Kidney (tissue), 13 donors: ENCODE measurements at regions not wholly inside any gene's neighbourhood (a gene's known extent, or its start where the extent isn't known, plus 50 kb on each side); places are given as distances from the start of the nearest gene placed in this dataset.
A peak's percentile ranks its signal among the peaks of the same experiment; 100 is the strongest.

Experiments used
- DNase-seq, 5 donors: peaks; one replicate each; pipeline ENCODE4 v3.0.0-alpha.2; 2013 to 2020
- FAIRE-seq: peaks from 2 replicates; lab custom pipeline; 2012; peaks lifted over from hg19 to GRCh38; lab: Jason Lieb, UNC
- H3K27ac ChIP-seq, 2 donors: one replicate each; pipeline ENCODE4 v1.7.0; 2013; ENCODE audit warnings: low read depth in 2 of 2, low read length in 2 of 2, inconsistent platforms in 1 of 2
- H3K27me3 ChIP-seq: one replicate; pipeline ENCODE4 v1.7.1; 2013; ENCODE audit warnings: low read length, inconsistent platforms; ENCODE audit not compliant: control insufficient read depth, insufficient read depth
- H3K36me3 ChIP-seq, 3 donors: one replicate each; pipeline versions ENCODE4 v1.7.0 to v1.7.1; 2013; ENCODE audit warnings: low read length in 3 of 3, control low read depth in 1 of 3, inconsistent platforms in 1 of 3; ENCODE audit not compliant: insufficient read depth in 3 of 3, control insufficient read depth in 2 of 3
- H3K4me1 ChIP-seq, 3 donors: one replicate each; pipeline versions ENCODE4 v1.7.0 to v1.7.1; 2013; ENCODE audit warnings: low read length in 3 of 3, inconsistent platforms in 1 of 3, low read depth in 1 of 3; ENCODE audit not compliant: control insufficient read depth in 2 of 3, insufficient read depth in 2 of 3
- H3K4me3 ChIP-seq, 3 donors: one replicate each; pipeline versions ENCODE4 v1.7.0 to v1.8.1; 2013; ENCODE audit warnings: low read length in 3 of 3, control low read depth in 1 of 3, inconsistent platforms in 1 of 3
- H3K9ac ChIP-seq, 3 donors: one replicate each; pipeline versions ENCODE4 v1.7.0 to v1.7.1; 2013; ENCODE audit warnings: low read length in 3 of 3, control low read depth in 1 of 3, inconsistent platforms in 1 of 3
- H3K9me3 ChIP-seq, 3 donors: one replicate each; pipeline versions ENCODE4 v1.7.0 to v1.7.1; 2013; ENCODE audit warnings: low read length in 3 of 3, control low read depth in 1 of 3, inconsistent platforms in 1 of 3; ENCODE audit not compliant: control insufficient read depth in 2 of 3, insufficient read depth in 1 of 3
- CTCF ChIP-seq: IDR thresholded peaks from 3 replicates; pipeline ENCODE4 v1.5.1; 2012; ENCODE audit warnings: mild to moderate bottlenecking, moderate library complexity, borderline replicate concordance; ENCODE audit not compliant: insufficient read depth; ENCODE audit errors: extremely low read depth
- intact Hi-C: fragments of 100-400 bp; cut with DNase I; formaldehyde crosslinking; loops from one replicate; pipeline ENCODE4 v1.11.1; 2022
- donor health status: control.
- donor health status: control.
- donor health status: control.
- donor health status: control.
- donor health status: control.
- donor health status: DM: yes; HTN: yes; CAD: no.
- donor health status: Normal renal cell carcinoma (clear cell type).

- no peak for TF ChIP-seq CTCF
Measured at GRCh38 chr3:26247712-26248111, 374.9 kb upstream of the LRRC3B start.

DNA sequence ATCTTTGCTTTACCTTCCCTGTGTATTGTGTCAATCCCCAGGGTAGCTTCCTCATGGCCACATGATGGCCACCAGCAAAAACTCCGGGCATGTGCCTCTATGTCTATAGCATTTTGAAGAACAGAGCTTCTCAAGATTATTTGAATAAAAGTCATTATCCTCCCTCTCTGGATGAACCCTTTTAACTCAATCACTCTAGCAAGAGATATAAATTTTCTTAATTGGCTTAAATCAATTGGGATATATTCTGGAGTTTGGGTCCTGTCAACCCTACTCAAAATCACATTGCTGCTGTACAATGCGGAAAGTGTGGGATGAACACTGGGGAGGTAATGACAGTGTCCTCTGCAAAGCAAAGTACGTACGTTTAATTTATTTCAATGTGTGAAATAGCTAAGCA is 370.6 kb upstream of the LRRC3B start:
- Histone ChIP-seq H3K27me3 (no peaks in the 10 kb centered on the region), H3K36me3 (no peaks in the 10 kb centered on the region), H3K27ac (no peak overlapping the region), H3K4me1 (no peaks in the 10 kb centered on the region), H3K4me3 (no peak overlapping the region), H3K9me3 (no peaks in the 10 kb centered on the region), H3K9ac (no peak overlapping the region)
- TF ChIP-seq CTCF, result no peak
- no peak for DNase-seq
- intact Hi-C loops, result no loop called here
- no peak for FAIRE-seq

More at GRCh38 chr3:26247712-26248111, 374.9 kb upstream of the LRRC3B start:
- Histone ChIP-seq H3K36me3 (no peaks in the 10 kb centered on the region), H3K4me3 (no peak overlapping the region), H3K27ac (no peak overlapping the region), H3K9me3 (no peaks in the 10 kb centered on the region), H3K9ac (no peak overlapping the region), H3K27me3 (no peaks in the 10 kb centered on the region), H3K4me1 (no peaks in the 10 kb centered on the region)
- intact Hi-C loops, result no loop called here
- no peak for FAIRE-seq
- peak in 1 of 5 donors; percentile 15 for DNase-seq

DNA sequence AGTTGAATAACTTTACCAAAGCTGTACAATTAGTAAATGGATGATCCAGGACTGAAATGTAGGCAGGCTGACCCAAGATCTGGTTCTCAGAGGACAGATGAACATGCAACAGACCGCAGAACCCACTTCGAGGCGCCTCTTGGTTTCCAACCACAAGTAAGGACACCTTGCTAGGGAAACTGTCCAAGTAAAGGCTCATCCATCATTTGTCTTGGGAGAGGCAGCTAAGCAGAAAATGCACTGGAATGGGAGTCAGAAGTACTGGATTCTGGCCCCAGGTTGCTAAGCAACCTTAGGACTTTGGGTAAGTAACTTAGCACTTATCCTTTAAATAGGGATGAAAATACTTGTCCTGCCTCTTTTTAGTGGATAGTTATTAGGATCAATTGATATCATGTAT is 366.3 kb upstream of the LRRC3B start:
- DNase-seq, result no peak
- no peak for FAIRE-seq
- no peak for TF ChIP-seq CTCF
- intact Hi-C loops, result no loop called here
- peaks cover 0 to 5% (median 2%) of the 10 kb centered on the region in 3 donors for H3K4me1 ChIP-seq
- no peaks in the 10 kb centered on the region for H3K9me3 ChIP-seq
- H3K9ac ChIP-seq, result no peak overlapping the region
- no peaks in the 10 kb centered on the region for H3K27me3 ChIP-seq
- no peak overlapping the region for H3K27ac ChIP-seq
- H3K36me3 ChIP-seq, result no peaks in the 10 kb centered on the region
- no peak overlapping the region for H3K4me3 ChIP-seq

- Histone ChIP-seq H3K9ac (no peak overlapping the region), H3K27ac (no peak overlapping the region), H3K4me1 (peaks cover 0 to 5% (median 2%) of the 10 kb centered on the region in 3 donors), H3K9me3 (no peaks in the 10 kb centered on the region), H3K4me3 (no peak overlapping the region), H3K27me3 (no peaks in the 10 kb centered on the region), H3K36me3 (no peaks in the 10 kb centered on the region)
- DNase-seq (no peak), FAIRE-seq (no peak)
- no peak for TF ChIP-seq CTCF
- intact Hi-C loops, result no loop called here
Measured at GRCh38 chr3:26259176-26259575, 363.4 kb upstream of the LRRC3B start.
